ENCODE measurements at regions not wholly inside any gene's neighbourhood (a gene's known extent, or its start where the extent isn't known, plus 50 kb on each side); places are given as distances from the start of the nearest gene placed in this dataset.

- Histone ChIP-seq H3K36me3 (no peaks in the 10 kb centered on the region), H3K4me1 (ENCODE audit: control insufficient read depth in 1 of 2, low read depth in 2 of 2) (no peaks in the 10 kb centered on the region), H3K4me3 (no peak overlapping the region), H3K27ac (no peak overlapping the region), H3K9me3 (no peaks in the 10 kb centered on the region), H3K27me3 (replicated peaks; ENCODE audit: insufficient read depth) (no peaks in the 10 kb centered on the region)
- TF ChIP-seq CTCF (IDR thresholded peaks at IDR 0.05) = no peak
- ATAC-seq (ENCODE audit: insufficient number of reproducible peaks, low FRiP score, low read depth) = no peak
- no peak for DNase-seq (ENCODE audit: low spot score)
Observed at GRCh38 chr2:184339966-184340365, 258.4 kb upstream of the ZNF804A start.

- no peak for DNase-seq (ENCODE audit: low spot score)
- ATAC-seq (ENCODE audit: insufficient number of reproducible peaks, low FRiP score, low read depth) = no peak
- H3K4me1 ChIP-seq (ENCODE audit: control insufficient read depth in 1 of 2, low read depth in 2 of 2) = no peaks in the 10 kb centered on the region
- H3K9me3 ChIP-seq = no peaks in the 10 kb centered on the region
- no peaks in the 10 kb centered on the region for H3K36me3 ChIP-seq
- no peak for TF ChIP-seq CTCF (IDR thresholded peaks at IDR 0.05)
- H3K27me3 ChIP-seq (replicated peaks; ENCODE audit: insufficient read depth) = no peaks in the 10 kb centered on the region
- H3K27ac ChIP-seq = no peak overlapping the region
- H3K4me3 ChIP-seq = no peak overlapping the region
Observed at GRCh38 chr2:184346338-184346862, 251.9 kb upstream of the ZNF804A start.

- Histone ChIP-seq H3K9me3 (no peaks in the 10 kb centered on the region), H3K27me3 (replicated peaks; ENCODE audit: insufficient read depth) (no peaks in the 10 kb centered on the region), H3K4me3 (no peak overlapping the region), H3K27ac (no peak overlapping the region), H3K36me3 (no peaks in the 10 kb centered on the region), H3K4me1 (ENCODE audit: control insufficient read depth in 1 of 2, low read depth in 2 of 2) (no peaks in the 10 kb centered on the region)
- ATAC-seq (ENCODE audit: insufficient number of reproducible peaks, low FRiP score, low read depth) = no peak
- TF ChIP-seq CTCF (IDR thresholded peaks at IDR 0.05) = no peak
- DNase-seq (ENCODE audit: low spot score) = no peak
Observed at GRCh38 chr2:184351126-184351525, 247.2 kb upstream of the ZNF804A start.

- no peak for ATAC-seq (ENCODE audit: insufficient number of reproducible peaks, low FRiP score, low read depth)
Observed at GRCh38 chr2:184357033-184357432, 241.3 kb upstream of the ZNF804A start.

GRCh38 chr2:184359379-184359778, 238.9 kb upstream of the ZNF804A start:
- no peaks in the 10 kb centered on the region for H3K9me3 ChIP-seq
- no peaks in the 10 kb centered on the region for H3K4me1 ChIP-seq (ENCODE audit: control insufficient read depth in 1 of 2, low read depth in 2 of 2)
- H3K27ac ChIP-seq = no peak overlapping the region
- H3K36me3 ChIP-seq = no peaks in the 10 kb centered on the region
- TF ChIP-seq CTCF (IDR thresholded peaks at IDR 0.05) = no peak
- H3K4me3 ChIP-seq = no peak overlapping the region
- H3K27me3 ChIP-seq (replicated peaks; ENCODE audit: insufficient read depth) = no peaks in the 10 kb centered on the region
- no peak for ATAC-seq (ENCODE audit: insufficient number of reproducible peaks, low FRiP score, low read depth)
- no peak for DNase-seq (ENCODE audit: low spot score)

More at GRCh38 chr2:184357033-184357432, 241.3 kb upstream of the ZNF804A start:
- Histone ChIP-seq H3K9me3 (no peaks in the 10 kb centered on the region), H3K27ac (no peak overlapping the region), H3K36me3 (no peaks in the 10 kb centered on the region), H3K4me1 (ENCODE audit: control insufficient read depth in 1 of 2, low read depth in 2 of 2) (no peaks in the 10 kb centered on the region), H3K27me3 (replicated peaks; ENCODE audit: insufficient read depth) (no peaks in the 10 kb centered on the region), H3K4me3 (no peak overlapping the region)
- no peak for DNase-seq (ENCODE audit: low spot score)
- no peak for TF ChIP-seq CTCF (IDR thresholded peaks at IDR 0.05)
